HG03457 (cell line): ENCODE measurements at regions not wholly inside any gene's neighbourhood (a gene's known extent, or its start where the extent isn't known, plus 50 kb on each side); places are given as distances from the start of the nearest gene placed in this dataset.
"Not testable (repeated sequence)": the region's sequence is repeated elsewhere in the genome, so short reads cannot be mapped to it uniquely, and the experiment has no call there.

Source experiments
- ATAC-seq: cut with Tn5 transposase; IDR thresholded peaks from one replicate; pipeline ENCODE4 v1.9.1; 2021; ENCODE audit warnings: moderate number of reproducible peaks; ENCODE audit not compliant: unreplicated experiment

DNA sequence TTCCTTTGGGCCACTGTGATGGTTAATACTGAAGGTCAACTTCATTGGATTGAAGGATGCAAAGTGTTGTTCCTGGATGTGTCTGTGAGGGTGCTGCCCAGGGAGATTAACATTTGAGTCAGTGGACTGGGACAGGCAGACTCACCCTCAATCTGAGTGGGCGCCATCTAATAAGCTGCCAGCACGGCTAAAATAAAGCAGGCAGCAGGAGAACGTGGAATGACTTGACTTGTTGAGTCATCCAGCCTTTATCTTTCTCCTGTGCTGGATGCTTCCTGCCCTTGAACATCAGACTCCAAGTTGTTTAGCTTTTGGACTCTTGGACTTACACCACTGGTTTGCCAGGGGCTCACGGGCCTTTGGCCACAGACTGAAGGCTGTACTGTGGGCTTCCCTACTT, 1046.9 kb downstream of the TYW1 start:
- no peak for ATAC-seq

DNA sequence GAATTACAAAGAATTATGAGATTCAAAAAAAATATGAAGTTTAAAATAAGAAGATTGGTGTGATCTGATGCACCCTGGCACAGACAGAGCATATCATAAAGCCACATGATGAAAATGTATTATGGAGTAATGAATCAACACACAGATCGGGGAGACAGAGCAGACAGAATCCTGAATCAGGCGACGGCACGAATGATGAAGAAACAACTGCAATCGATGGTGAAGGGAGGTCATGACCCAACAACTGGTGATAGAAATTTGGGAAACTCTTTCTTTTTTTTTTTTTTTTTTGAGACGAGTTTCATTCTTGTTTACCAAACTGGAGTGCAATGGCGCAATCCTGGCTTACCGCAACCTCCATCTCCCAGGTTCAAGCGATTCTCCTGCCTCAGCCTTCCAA, 1054.0 kb downstream of the TYW1 start:
- ATAC-seq: no peak

DNA sequence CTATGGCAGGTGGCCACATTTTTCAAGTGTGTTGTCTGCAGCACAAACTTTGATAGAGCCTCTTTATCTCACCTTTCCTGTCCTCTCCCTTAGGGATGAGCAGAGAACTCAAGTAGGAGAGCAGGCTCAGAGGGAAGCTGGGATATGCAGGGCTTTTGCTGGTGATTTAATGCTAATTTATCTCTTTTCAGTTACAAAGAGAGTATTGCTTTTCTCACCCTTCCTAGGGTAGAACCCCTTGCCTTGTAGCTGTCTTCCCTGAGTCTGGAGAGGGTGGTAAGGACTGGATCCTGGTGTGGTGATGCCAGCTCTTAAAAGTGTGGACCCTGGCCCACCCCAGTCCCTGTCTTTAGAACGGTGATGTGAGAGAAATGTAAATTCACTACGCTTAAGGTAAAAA, 1061.4 kb downstream of the TYW1 start:
- ATAC-seq: no peak

DNA sequence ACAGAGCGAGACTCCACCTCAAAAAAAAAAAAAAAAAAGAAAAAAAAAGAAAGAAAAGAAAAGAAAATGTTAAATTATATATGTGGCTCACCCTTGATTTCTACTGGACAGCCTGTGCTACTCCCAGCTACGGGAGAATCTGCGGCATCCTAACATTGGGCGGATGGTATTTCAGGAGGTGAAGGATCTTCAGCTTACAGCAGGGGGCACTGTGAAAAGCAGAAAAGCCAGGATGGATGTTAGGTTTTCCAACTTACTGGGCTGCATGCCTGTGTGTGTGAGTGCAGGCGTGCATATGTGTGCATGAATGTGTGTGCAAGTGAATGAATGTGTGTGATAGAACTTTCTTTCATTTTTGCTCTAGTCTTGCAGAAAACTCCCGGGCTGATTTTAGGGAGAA, 1066.5 kb downstream of the TYW1 start:
- no peak for ATAC-seq

DNA sequence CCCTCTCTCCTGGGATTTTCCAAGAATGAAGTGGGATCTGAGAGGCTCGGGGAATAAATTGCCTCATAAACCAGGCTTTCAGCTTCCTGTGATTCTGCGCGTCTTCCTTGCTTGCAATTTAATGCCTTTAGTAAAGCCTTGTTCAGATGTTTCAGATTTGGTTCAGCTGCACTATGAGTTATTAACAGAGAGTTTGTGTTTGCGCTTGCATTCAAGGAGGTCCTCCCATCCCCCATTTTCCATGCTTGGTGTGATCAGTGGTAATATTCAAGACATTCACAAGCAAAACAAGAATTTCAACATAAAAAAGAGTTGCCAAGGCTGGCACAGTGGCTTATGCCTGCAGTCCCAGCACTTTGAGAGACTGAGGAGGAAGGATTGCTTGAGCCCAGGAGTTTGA, 1068.9 kb downstream of the TYW1 start:
- no peak for ATAC-seq

DNA sequence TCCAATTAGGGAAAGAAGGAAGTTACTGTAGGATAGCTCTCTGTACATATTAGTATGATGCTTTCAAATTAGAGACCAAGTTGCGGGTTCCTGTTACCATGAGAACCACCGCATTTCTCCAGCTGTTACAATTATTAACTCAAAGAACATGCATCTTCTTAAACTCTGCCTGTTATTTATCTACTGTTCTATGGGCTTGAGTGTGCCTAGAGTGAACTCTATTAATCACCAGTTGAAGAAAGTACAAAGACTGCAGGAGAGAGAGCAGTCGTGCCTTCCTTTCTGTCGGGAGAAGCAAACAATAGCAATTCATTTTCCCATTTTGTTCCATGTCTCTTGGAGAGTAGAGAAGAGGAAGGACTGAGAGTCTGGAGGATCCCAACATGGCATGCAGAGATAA, 1071.2 kb downstream of the TYW1 start:
- no peak for ATAC-seq

DNA sequence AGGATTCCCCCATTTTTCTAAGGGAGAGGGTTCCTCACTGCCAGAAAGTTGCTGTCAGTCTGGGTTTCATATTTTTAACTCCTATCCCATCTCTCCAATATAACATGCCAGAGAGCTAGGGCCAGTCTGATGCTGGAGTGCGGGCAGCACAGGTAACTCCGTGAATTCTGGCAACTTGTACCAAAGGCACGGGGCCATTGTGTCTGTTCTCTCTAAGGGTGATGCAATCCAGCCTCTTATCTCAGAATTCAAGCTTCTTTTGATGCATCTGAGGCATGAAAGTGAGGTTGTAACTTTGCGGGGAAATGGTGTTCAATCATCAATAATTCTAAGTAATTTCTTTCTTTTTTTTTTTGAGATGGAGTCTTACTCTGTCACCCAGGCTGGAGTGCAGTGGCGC, 1074.4 kb downstream of the TYW1 start:
- ATAC-seq: no peak

DNA sequence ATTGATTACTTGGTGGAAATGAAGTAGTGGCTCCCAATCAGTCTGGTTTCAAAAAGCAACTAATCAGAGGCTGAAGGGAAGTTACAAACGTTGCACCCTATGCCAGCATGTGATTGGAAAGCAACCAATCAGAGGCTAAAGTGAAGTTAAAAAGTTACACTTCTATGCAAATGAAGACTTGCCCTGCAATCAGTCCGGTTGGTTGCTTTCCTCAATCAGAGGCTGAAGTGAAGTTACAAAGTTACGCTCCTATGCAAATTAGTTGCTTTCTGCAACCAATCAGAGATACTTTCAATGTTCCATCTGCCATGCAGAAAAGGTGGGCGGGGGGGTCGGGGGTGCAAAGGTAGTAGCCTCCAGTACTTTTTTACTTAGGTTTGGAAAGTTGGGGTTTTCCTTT, 1077.1 kb downstream of the TYW1 start:
- no peak for ATAC-seq

DNA sequence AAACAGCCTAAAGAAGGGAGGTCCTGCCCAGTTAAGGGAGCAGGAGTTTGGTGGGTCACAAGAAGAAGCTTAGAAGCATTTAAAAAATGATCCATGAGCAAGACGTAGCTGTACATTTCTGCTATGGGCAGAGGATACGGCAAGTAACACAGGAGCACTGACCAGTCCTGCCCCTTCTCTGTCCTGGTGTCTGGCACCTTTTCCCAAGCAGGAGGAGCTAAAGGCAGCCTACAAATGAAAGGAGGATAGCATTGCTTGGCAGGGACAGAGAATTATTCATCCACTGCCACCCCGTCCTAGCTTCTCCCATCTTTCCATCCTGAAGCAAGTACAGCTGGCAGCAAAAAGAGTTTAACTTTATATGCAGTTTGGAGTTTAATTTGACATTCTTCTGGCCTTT, 1077.6 kb downstream of the TYW1 start:
- ATAC-seq: no peak

DNA sequence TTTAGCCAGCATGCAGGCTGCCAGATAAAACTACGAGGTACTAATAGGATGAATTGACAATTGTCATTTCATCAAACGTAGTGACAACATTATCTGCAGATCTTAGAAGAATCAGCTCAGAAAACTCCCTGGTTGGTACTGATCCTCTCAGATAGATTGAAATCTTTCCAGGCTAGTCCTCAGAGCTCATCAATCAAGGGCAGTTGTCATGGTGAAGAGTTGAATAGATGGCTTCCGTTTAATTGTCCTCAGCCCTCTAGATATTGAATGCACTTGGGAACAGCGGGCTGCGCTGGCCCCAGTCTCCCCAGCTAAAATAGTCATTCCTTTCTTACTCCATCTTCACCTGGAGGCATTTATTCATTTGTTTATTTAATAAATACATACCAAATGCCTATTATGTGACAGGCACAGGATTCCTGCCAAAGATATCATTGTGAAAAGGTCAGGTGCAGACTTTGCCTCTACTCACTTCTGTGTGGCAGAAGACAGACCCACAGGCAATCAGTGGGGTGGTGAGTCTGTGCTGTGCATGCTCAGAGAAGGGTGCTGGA, 1081.6 kb downstream of the TYW1 start:
- no peak for ATAC-seq

DNA sequence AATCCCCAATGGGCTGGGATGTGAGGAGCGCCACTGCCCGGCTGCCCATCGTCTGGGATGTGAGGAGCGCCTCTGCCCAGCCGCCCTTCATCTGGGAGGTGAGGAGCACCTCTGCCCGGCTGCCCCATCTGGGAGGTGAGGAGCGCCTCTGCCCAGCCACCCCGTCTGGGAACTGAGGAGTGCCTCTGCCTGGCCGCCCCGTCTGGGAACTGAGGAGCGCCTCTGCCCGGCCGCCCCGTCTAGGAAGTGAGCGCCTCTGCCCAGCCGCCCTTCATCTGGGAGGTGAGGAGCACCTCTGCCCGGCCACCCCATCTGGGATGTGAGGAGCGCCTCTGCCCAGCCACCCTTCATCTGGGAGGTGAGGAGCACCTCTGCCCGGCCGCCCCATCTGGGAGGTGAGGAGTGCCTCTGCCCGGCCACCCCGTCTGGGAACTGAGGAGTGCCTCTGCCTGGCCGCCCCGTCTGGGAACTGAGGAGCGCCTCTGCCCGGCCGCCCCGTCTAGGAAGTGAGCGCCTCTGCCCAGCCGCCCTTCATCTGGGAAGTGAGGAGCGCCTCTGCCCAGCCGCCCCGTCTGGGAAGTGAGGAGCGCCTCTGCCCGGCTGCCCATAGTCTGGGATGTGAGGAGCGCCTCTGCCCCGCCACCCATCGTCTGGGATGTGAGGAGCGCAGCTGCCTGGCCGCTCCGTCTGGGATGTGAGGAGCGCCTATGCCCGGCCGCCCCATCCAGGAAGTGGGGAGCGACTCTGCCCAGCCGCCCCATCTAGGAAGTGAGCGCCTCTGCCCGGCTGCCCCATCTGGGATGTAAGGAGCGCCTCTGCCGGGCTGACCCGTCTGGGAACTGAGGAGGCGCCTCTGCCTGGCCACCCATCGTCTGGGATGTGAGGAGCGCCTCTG, 1085.7 kb downstream of the TYW1 start:
- ATAC-seq: not testable (repeated sequence)

DNA sequence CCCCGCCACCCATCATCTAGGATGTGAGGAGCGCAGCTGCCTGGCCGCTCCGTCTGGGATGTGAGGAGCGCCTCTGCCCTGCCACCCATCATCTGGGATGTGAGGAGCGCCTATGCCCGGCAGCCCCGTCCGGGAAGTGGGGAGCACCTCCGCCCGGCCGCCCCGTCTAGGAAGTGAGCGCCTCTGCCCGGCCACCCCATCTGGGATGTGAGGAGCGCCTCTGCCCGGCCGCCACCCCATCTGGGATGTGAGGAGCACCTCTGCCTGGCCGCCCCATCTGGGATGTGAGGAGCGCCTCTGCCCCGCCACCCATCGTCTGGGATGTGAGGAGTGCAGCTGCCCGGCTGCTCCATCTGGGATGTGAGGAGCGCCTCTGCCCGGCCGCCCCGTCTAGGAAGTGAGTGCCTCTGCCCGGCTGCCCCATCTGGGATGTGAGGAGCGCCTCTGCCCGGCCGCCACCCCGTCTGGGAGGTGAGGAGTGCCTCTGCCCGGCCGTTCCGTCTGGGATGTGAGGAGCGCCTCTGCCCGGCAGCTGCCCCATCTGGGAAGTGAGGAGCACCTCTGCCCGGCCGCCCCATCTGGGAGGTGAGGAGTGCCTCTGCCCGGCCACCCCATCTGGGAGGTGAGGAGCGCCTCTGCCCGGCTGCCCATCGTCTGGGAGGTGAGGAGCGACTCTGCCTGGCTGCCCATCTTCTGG, 1086.5 kb downstream of the TYW1 start:
- ATAC-seq: not testable (repeated sequence)

DNA sequence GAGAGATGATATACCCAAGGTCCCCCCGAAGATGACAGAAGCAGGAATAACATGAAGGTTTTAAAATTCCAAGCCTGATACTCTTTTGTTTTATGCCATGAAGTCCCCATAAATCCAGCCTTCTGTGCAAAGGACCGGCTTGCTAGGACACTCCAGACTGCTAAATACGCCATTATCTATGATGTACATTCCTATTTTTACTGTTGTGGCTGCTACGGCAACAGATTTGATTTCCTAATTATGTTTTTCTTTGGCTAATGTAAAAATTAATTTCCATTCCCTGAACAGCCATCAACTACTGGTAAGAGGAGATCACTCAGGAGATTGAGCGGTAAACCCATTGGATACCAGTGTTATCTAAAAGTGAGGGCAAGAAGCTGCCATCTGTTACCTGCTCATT, 1090.8 kb downstream of the TYW1 start:
- no peak for ATAC-seq

DNA sequence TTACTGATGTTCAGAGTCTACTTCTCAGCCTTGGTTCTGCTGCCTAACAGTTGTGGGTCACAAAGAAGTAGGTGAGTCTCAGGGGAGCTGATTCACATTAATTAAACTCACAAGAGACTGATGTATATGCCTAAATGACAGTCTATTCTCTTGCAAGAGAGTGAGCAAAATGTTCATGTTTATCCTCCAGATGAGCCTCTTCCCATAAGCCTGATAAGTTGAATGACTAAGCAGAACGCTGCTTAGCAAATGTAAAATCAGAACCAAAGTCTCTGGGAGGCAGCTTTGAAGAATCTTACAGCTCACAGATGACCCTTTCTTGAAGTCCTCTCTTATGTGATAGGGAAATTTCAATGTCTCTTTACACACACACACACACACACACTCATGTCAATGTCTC, 1092.2 kb downstream of the TYW1 start:
- no peak for ATAC-seq

DNA sequence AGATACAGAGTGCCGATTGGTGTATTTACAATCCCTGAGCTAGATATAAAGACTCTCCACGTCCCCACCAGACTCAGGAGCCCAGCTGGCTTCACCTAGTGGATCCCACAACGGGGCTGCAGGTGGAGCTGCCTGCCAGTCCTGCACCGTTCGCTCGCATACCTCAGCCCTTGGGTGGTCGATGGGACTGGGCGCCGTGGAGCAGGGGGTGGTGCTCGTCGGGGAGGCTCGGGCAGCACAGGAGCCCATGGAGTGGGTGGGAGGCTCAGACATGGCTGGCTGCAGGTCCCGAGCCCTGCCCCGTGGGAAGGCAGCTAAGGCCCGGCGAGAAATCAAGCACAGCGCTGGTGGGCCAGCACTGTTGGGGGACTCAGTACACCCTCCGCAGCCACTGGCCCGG, 1093.6 kb downstream of the TYW1 start:
- ATAC-seq: not testable (repeated sequence)

DNA sequence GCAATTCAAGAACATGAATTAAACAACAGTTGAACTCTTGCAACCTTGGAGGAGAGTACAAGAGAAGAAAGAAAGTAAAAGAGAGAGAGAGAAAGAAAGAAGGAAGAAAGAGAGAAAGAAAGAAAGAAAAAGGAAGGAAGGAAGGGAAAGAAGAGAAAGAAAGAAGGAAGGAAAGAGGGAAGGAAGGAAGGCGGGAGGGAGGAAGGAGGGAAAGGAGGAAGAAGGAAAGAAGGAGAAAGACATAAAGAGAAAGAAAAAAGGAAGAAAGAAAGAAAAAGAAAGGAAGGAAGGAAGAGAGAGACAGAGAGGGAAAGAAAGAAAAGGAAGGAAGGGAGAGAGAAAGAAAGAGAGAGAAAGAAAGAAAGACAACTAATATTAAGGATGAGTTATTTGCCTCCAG, 1106.7 kb downstream of the TYW1 start:
- no peak for ATAC-seq

DNA sequence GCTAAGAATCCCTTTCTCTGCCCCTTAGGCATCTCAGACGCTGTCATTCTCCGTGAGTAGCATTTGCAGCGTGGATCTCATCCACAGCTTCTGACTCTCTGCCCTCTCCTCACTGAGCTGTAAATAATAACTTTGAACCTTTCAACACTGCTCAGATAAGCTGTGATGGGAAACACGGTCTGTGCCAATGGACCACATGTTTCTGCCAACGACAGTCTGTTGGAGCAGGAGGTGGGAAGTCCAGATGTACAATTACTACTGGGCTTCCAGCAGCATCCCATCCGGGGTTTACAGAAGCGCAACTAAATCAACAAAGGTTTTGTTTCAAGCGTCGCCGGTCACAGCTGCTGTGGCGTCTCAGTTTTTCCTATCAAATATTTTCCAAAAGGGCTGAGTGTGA, 1110.6 kb downstream of the TYW1 start:
- no peak for ATAC-seq

DNA sequence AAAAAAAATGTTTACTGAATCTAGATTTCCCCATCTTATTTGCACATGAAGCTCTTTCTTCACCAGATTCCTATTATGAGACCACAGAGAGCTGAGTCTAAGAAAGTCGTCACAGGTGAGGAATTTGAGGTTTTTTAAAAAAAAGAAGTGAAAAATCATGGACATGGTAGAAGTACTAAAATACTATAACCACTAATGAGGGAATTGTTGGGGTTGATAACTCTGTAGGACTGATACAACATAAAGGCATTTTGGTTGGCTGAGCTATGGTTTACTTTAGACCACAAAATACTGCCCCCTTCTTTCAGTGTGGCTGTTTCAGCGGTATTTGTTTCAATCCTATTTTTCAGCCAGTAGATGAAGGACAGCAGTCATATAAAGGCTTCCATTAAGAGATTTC, 1111.3 kb downstream of the TYW1 start:
- ATAC-seq: no peak

DNA sequence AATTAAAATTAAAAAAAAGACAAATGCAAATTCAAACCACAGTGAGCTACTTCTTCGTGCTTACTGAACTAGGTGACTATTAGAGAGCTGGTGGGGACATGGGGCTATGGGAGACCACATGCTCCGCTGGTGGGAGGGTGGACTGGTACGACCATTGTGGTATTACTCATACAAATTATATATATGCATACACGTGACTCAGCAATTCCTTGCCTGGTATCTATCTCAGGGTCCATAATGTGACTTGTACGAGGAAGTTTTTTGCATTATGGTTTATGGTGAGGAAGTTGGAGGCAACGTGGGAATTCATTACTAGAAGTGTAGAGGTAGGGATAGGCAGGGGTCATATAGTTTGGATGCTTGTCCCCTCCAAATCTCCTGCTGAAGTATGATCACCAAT, 1112.7 kb downstream of the TYW1 start:
- no peak for ATAC-seq

DNA sequence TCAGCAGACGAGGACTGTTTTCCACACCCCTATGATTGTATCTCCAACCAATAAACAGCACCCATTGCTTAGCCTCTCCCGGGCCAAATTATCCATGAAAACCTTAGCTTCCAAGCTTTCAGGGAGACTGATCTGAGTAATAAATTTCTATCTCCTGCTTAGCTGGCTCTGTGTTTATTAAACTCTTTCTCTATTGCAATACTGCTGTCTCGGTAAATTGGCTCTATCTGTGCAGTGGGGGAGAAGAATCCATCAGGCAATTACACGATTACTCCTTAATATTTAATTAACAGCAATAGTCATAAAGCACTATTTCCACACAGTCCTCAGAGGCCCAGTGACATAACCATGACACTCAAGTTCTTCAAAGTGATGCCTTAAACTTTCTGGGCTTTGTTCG, 1122.8 kb downstream of the TYW1 start:
- no peak for ATAC-seq

DNA sequence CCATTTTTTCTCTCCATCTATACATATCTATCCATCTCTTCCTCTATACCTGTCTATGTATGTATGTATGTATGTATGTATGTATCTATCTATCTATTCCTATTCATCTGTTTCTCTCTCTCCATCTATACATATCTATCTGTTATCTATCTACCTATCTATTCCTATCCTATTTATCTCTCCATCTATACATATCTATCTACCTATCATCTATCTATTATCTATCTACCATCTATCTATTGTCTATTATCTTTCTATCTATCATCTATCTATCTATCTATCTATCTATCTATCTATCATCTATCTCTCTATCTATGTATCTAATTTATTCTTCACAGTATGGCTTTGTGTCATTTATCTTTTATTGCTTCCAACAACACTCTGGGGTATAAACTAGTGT, 1124.4 kb downstream of the TYW1 start:
- no peak for ATAC-seq

DNA sequence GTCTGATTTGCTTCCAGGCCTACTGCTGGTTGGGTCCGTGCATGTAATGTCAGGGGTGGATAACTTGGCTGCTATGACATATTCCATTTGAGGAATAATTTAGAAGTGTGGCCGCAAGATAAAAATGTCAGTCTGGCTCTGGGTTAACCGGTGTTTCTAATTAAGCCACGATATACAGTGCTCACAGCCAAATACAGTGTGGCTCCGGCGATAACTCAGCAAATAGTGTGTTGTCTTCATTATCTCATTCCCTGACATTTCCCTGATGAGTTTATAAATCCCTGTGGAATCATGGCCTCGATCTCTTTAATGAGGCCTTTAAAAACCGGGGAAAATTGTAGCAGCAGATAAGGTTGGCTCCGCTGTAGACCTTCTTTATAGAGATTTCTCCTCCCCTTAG, 1125.0 kb downstream of the TYW1 start:
- no peak for ATAC-seq
